ENCODE measurements at regions not wholly inside any gene's neighbourhood (a gene's known extent, or its start where the extent isn't known, plus 50 kb on each side); places are given as distances from the start of the nearest gene placed in this dataset.

GRCh38 chr6:9347608-9348007 lies 912.3 kb upstream of the SLC35B3 start:
- no peak for TF ChIP-seq POLR2A (IDR thresholded peaks at IDR 0.05)
- TF ChIP-seq, protein P1, sequence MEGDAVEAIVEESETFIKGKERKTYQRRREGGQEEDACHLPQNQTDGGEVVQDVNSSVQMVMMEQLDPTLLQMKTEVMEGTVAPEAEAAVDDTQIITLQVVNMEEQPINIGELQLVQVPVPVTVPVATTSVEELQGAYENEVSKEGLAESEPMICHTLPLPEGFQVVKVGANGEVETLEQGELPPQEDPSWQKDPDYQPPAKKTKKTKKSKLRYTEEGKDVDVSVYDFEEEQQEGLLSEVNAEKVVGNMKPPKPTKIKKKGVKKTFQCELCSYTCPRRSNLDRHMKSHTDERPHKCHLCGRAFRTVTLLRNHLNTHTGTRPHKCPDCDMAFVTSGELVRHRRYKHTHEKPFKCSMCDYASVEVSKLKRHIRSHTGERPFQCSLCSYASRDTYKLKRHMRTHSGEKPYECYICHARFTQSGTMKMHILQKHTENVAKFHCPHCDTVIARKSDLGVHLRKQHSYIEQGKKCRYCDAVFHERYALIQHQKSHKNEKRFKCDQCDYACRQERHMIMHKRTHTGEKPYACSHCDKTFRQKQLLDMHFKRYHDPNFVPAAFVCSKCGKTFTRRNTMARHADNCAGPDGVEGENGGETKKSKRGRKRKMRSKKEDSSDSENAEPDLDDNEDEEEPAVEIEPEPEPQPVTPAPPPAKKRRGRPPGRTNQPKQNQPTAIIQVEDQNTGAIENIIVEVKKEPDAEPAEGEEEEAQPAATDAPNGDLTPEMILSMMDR (IDR thresholded peaks at IDR 0.05 in 8 of 11, conservative IDR thresholded peaks at IDR 0.05 in 3 of 11) = no peak

Measured in spleen (tissue), 7 donors.